Limb (tissue), 2 donors: ENCODE measurements at regions not wholly inside any gene's neighbourhood (a gene's known extent, or its start where the extent isn't known, plus 50 kb on each side); places are given as distances from the start of the nearest gene placed in this dataset.

ENCODE experiments used
- DNase-seq, 2 donors: peaks; one replicate each; pipeline ENCODE4 v3.0.0-alpha.2; 2016; ENCODE audit errors: extremely low spot score in 2 of 2

- no peak for DNase-seq
Measured at GRCh38 chr4:57710053-57710452, 599.9 kb upstream of the IGFBP7 start.

- no peak for DNase-seq
Measured at GRCh38 chr4:57691370-57691769, 581.2 kb upstream of the IGFBP7 start.

- DNase-seq = no peak
Measured at GRCh38 chr4:57689693-57690205, 579.6 kb upstream of the IGFBP7 start.

GRCh38 chr4:57682275-57682674, 572.1 kb upstream of the IGFBP7 start:
- no peak for DNase-seq

- no peak for DNase-seq
Measured at GRCh38 chr4:57679969-57680368, 569.8 kb upstream of the IGFBP7 start.

- DNase-seq = no peak
Measured at GRCh38 chr4:57676394-57676793, 566.2 kb upstream of the IGFBP7 start.

- DNase-seq = no peak
Measured at GRCh38 chr4:57672846-57673433, 562.8 kb upstream of the IGFBP7 start.

- no peak for DNase-seq
Measured at GRCh38 chr4:57668621-57669020, 558.4 kb upstream of the IGFBP7 start.

- DNase-seq = no peak
Measured at GRCh38 chr4:57665806-57666205, 555.6 kb upstream of the IGFBP7 start.

GRCh38 chr4:57661517-57662090, 551.4 kb upstream of the IGFBP7 start:
- DNase-seq = no peak

- no peak for DNase-seq
Measured at GRCh38 chr4:57658673-57659072, 548.5 kb upstream of the IGFBP7 start.

GRCh38 chr4:57658188-57658587, 548.0 kb upstream of the IGFBP7 start:
- no peak for DNase-seq

GRCh38 chr4:57655342-57655741, 545.2 kb upstream of the IGFBP7 start:
- no peak for DNase-seq

GRCh38 chr4:57652779-57653178, 542.6 kb upstream of the IGFBP7 start:
- no peak for DNase-seq

GRCh38 chr4:57640391-57641100, 530.4 kb upstream of the IGFBP7 start:
- no peak for DNase-seq

- DNase-seq = no peak
Measured at GRCh38 chr4:57639561-57640382, 529.6 kb upstream of the IGFBP7 start.

- DNase-seq = no peak
Measured at GRCh38 chr4:57635910-57636309, 525.7 kb upstream of the IGFBP7 start.

GRCh38 chr4:57633212-57633859, 523.2 kb upstream of the IGFBP7 start:
- no peak for DNase-seq

- DNase-seq = no peak
Measured at GRCh38 chr4:57632564-57632963, 522.4 kb upstream of the IGFBP7 start.

GRCh38 chr4:57631147-57631546, 521.0 kb upstream of the IGFBP7 start:
- DNase-seq = no peak

GRCh38 chr4:57628004-57628403, 517.8 kb upstream of the IGFBP7 start:
- no peak for DNase-seq
